AG10803 (cell line): ENCODE measurements at regions not wholly inside any gene's neighbourhood (a gene's known extent, or its start where the extent isn't known, plus 50 kb on each side); places are given as distances from the start of the nearest gene placed in this dataset.

Experiments
- DNase-seq: peaks from one replicate; pipeline ENCODE4 v3.0.0; 2010; ENCODE audit warnings: low read depth
- H3K4me3 ChIP-seq: 2 replicates; pipeline ENCODE4 v1.5.1; 2011; ENCODE audit warnings: mild to moderate bottlenecking, low read length, control low read depth
- CTCF ChIP-seq: conservative IDR thresholded peaks from 2 replicates; pipeline ENCODE4 v1.5.1; 2011; ENCODE audit warnings: mild to moderate bottlenecking, low read length, control low read depth, inconsistent platforms

GRCh38 chr4:27568952-27569319 is 708.3 kb downstream of the STIM2 start:
- TF ChIP-seq CTCF: no peak
- no peak overlapping the region for H3K4me3 ChIP-seq
- DNase-seq: no peak

DNA sequence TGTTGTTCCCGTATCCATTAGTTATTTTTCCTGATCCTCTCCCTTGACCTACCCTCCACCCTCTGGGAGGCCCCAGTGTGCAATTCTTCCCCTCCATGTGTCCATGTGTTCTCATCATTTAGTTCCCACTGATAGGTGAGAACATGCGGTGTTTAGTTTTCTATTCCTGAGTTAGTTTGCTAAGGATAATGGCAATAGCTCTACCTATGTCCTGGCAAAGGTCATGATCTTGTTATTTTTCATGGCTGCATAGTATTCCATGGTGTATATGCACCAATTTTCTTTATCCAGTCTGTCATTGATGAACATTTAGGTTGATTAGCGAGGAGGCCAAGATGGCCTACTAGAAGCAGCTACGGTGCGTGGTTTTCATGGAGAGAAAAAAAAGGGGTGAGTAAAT is 714.1 kb downstream of the STIM2 start:
- TF ChIP-seq CTCF: no peak
- H3K4me3 ChIP-seq: no peak overlapping the region
- no peak for DNase-seq

GRCh38 chr4:27577951-27578350 is 717.3 kb downstream of the STIM2 start:
- H3K4me3 ChIP-seq: no peak overlapping the region
- DNase-seq: no peak
- TF ChIP-seq CTCF: no peak

GRCh38 chr4:27592738-27593137 is 732.1 kb downstream of the STIM2 start:
- no peak for TF ChIP-seq CTCF
- no peak for DNase-seq
- H3K4me3 ChIP-seq: no peak overlapping the region

GRCh38 chr4:27594922-27595321 is 734.3 kb downstream of the STIM2 start:
- DNase-seq: no peak
- TF ChIP-seq CTCF: no peak
- no peak overlapping the region for H3K4me3 ChIP-seq

GRCh38 chr4:27595571-27596360 is 735.1 kb downstream of the STIM2 start:
- no peak for DNase-seq
- TF ChIP-seq CTCF: no peak
- H3K4me3 ChIP-seq: no peak overlapping the region

- DNase-seq: no peak
- H3K4me3 ChIP-seq: no peak overlapping the region
- TF ChIP-seq CTCF: no peak
Observed at GRCh38 chr4:27602172-27602571, 741.5 kb downstream of the STIM2 start.
